NT2/D1 (cell line): ENCODE measurements at regions not wholly inside any gene's neighbourhood (a gene's known extent, or its start where the extent isn't known, plus 50 kb on each side); places are given as distances from the start of the nearest gene placed in this dataset.

Experiments used
- DNase-seq: peaks from one replicate; pipeline ENCODE4 v3.0.0-alpha.2; 2011; ENCODE audit warnings: low read depth, low spot score
- H3K27me3 ChIP-seq: 2 replicates; pipeline ENCODE4 v1.6.0; 2011; ENCODE audit warnings: mild to moderate bottlenecking; ENCODE audit not compliant: insufficient read length, insufficient read depth
- H3K36me3 ChIP-seq: 2 replicates; pipeline ENCODE4 v1.6.1; 2011; ENCODE audit warnings: mild to moderate bottlenecking, low read length, mixed read lengths; ENCODE audit not compliant: insufficient read depth, insufficient read length
- H3K4me1 ChIP-seq: 2 replicates; pipeline ENCODE4 v1.5.1; 2011; ENCODE audit not compliant: insufficient read depth, insufficient read length
- H3K4me3 ChIP-seq: 2 replicates; pipeline ENCODE4 v1.5.1; 2011; ENCODE audit warnings: low read depth; ENCODE audit not compliant: insufficient read length
- H3K9ac ChIP-seq: 2 replicates; pipeline ENCODE4 v1.6.0; 2011; ENCODE audit warnings: low read depth; ENCODE audit not compliant: insufficient read length
- H3K9me3 ChIP-seq: 2 replicates; pipeline ENCODE4 v1.5.1; 2011; ENCODE audit warnings: mild to moderate bottlenecking, low read length; ENCODE audit not compliant: insufficient read depth
- SUZ12 ChIP-seq: IDR thresholded peaks from 2 replicates; pipeline ENCODE4 v1.6.1; 2011; ENCODE audit not compliant: insufficient read length, insufficient read depth; ENCODE audit errors: extremely low read depth
- YY1 ChIP-seq: IDR thresholded peaks from 2 replicates; pipeline ENCODE4 v1.6.1; 2011; ENCODE audit not compliant: insufficient read length, insufficient read depth
- ZNF274 ChIP-seq: IDR thresholded peaks from 2 replicates; pipeline ENCODE4 v1.6.1; 2011; ENCODE audit warnings: mild to moderate bottlenecking, low read depth, low read length

- Histone ChIP-seq H3K4me1 (no peaks in the 10 kb centered on the region), H3K9ac (no peak overlapping the region), H3K4me3 (no peak overlapping the region), H3K36me3 (no peaks in the 10 kb centered on the region), H3K27me3 (no peaks in the 10 kb centered on the region), H3K9me3 (no peaks in the 10 kb centered on the region)
- DNase-seq, result no peak
- TF ChIP-seq YY1 (no peak), SUZ12 (no peak), ZNF274 (no peak)
These were observed 382.7 kb downstream of the LIG4 start for GRCh38 chr13:107832500-107833100.

- Histone ChIP-seq H3K9me3 (no peaks in the 10 kb centered on the region), H3K27me3 (no peaks in the 10 kb centered on the region), H3K9ac (no peak overlapping the region), H3K36me3 (no peaks in the 10 kb centered on the region), H3K4me1 (no peaks in the 10 kb centered on the region), H3K4me3 (no peak overlapping the region)
- no peak for DNase-seq
- no peak for TF ChIP-seq SUZ12
- no peak for TF ChIP-seq ZNF274
- no peak for TF ChIP-seq YY1
These were observed 384.5 kb downstream of the LIG4 start for GRCh38 chr13:107830804-107831203.

- no peak overlapping the region for H3K9ac ChIP-seq
- no peaks in the 10 kb centered on the region for H3K4me1 ChIP-seq
- no peaks in the 10 kb centered on the region for H3K36me3 ChIP-seq
- DNase-seq, result no peak
- H3K27me3 ChIP-seq, result no peaks in the 10 kb centered on the region
- TF ChIP-seq SUZ12 (no peak), ZNF274 (no peak)
- no peak overlapping the region for H3K4me3 ChIP-seq
- no peaks in the 10 kb centered on the region for H3K9me3 ChIP-seq
These were observed 387.3 kb downstream of the LIG4 start for GRCh38 chr13:107827840-107828549.

- Histone ChIP-seq H3K36me3 (no peaks in the 10 kb centered on the region), H3K9me3 (no peaks in the 10 kb centered on the region), H3K9ac (no peak overlapping the region), H3K4me1 (no peaks in the 10 kb centered on the region), H3K27me3 (no peaks in the 10 kb centered on the region), H3K4me3 (no peak overlapping the region)
- TF ChIP-seq SUZ12, result no peak
- no peak for TF ChIP-seq YY1
- no peak for TF ChIP-seq ZNF274
- no peak for DNase-seq
These were observed 390.7 kb downstream of the LIG4 start for GRCh38 chr13:107824635-107825034.

- Histone ChIP-seq H3K9ac (no peak overlapping the region), H3K36me3 (no peaks in the 10 kb centered on the region), H3K27me3 (no peaks in the 10 kb centered on the region), H3K4me3 (no peak overlapping the region), H3K4me1 (no peaks in the 10 kb centered on the region), H3K9me3 (no peaks in the 10 kb centered on the region)
- TF ChIP-seq ZNF274, result no peak
- TF ChIP-seq SUZ12, result no peak
- no peak for TF ChIP-seq YY1
- DNase-seq, result no peak
These were observed 393.3 kb downstream of the LIG4 start for GRCh38 chr13:107822006-107822405.

- Histone ChIP-seq H3K36me3 (no peaks in the 10 kb centered on the region), H3K4me3 (no peak overlapping the region), H3K9me3 (no peaks in the 10 kb centered on the region), H3K4me1 (no peaks in the 10 kb centered on the region), H3K9ac (no peak overlapping the region), H3K27me3 (no peaks in the 10 kb centered on the region)
- DNase-seq, result no peak
- TF ChIP-seq ZNF274 (no peak), YY1 (no peak), SUZ12 (no peak)
These were observed 393.8 kb downstream of the LIG4 start for GRCh38 chr13:107821492-107821891.

GRCh38 chr13:107819071-107819470 lies 396.3 kb downstream of the LIG4 start:
- Histone ChIP-seq H3K4me1 (no peaks in the 10 kb centered on the region), H3K9ac (no peak overlapping the region)
- DNase-seq, result no peak

More at GRCh38 chr13:107819071-107819470, 396.3 kb downstream of the LIG4 start:
- H3K4me3 ChIP-seq, result no peak overlapping the region
- no peaks in the 10 kb centered on the region for H3K9me3 ChIP-seq
- no peak for TF ChIP-seq SUZ12
- no peak for TF ChIP-seq ZNF274
- TF ChIP-seq YY1, result no peak
- no peaks in the 10 kb centered on the region for H3K36me3 ChIP-seq
- H3K27me3 ChIP-seq, result no peaks in the 10 kb centered on the region
